ENCODE measurements at regions not wholly inside any gene's neighbourhood (a gene's known extent, or its start where the extent isn't known, plus 50 kb on each side); places are given as distances from the start of the nearest gene placed in this dataset.

GRCh38 chr18:51400721-51401120 is 203.2 kb upstream of the MEX3C start:
- no peaks in the 10 kb centered on the region for H3K36me3 ChIP-seq
- no peaks in the 10 kb centered on the region for H3K27me3 ChIP-seq
- WGBS, 5 donors = 27 to 39% (median 31%) methylated on average over 2 of the region's 2 CpGs
- no peak overlapping the region for H3K4me3 ChIP-seq
- intact Hi-C loops (cut with DNase I; ENCODE audit: low total_unique reads) = no loop called here
- H3K27ac ChIP-seq = no peak overlapping the region
- H3K4me1 ChIP-seq = no peaks in the 10 kb centered on the region
- H3K9me3 ChIP-seq = no peaks in the 10 kb centered on the region
- no peak for DNase-seq
- TF ChIP-seq POLR2A (IDR thresholded peaks at IDR 0.05) = no peak
- TF ChIP-seq CTCF (IDR thresholded peaks at IDR 0.05) = no peak
- no peak for TF ChIP-seq POLR2AphosphoS5 (IDR thresholded peaks at IDR 0.05)
- no peak for TF ChIP-seq EP300 (IDR thresholded peaks at IDR 0.05)

- intact Hi-C loops (cut with DNase I; ENCODE audit: low total_unique reads) = no loop called here
- no peaks in the 10 kb centered on the region for H3K9me3 ChIP-seq
- H3K4me3 ChIP-seq = no peak overlapping the region
- no peak overlapping the region for H3K27ac ChIP-seq
- WGBS, 5 donors = 68 to 85% (median 74%) methylated on average over 2 of the region's 2 CpGs
- TF ChIP-seq POLR2AphosphoS5 (IDR thresholded peaks at IDR 0.05) (no peak), EP300 (IDR thresholded peaks at IDR 0.05) (no peak), POLR2A (IDR thresholded peaks at IDR 0.05) (no peak), CTCF (IDR thresholded peaks at IDR 0.05) (no peak)
- no peaks in the 10 kb centered on the region for H3K36me3 ChIP-seq
- no peaks in the 10 kb centered on the region for H3K4me1 ChIP-seq
- no peak for DNase-seq
- no peaks in the 10 kb centered on the region for H3K27me3 ChIP-seq
These were observed 204.4 kb upstream of the MEX3C start for GRCh38 chr18:51401912-51402311.

- Histone ChIP-seq H3K4me3 (no peak overlapping the region), H3K36me3 (no peaks in the 10 kb centered on the region), H3K4me1 (no peaks in the 10 kb centered on the region), H3K27me3 (no peaks in the 10 kb centered on the region), H3K9me3 (no peaks in the 10 kb centered on the region), H3K27ac (no peak overlapping the region)
- 54 to 72% (median 66%) methylated on average over 2 of the region's 2 CpGs for WGBS, 5 donors
- TF ChIP-seq CTCF (IDR thresholded peaks at IDR 0.05) (no peak), EP300 (IDR thresholded peaks at IDR 0.05) (no peak), POLR2A (IDR thresholded peaks at IDR 0.05) (no peak), POLR2AphosphoS5 (IDR thresholded peaks at IDR 0.05) (no peak)
- DNase-seq = no peak
- intact Hi-C loops (cut with DNase I; ENCODE audit: low total_unique reads) = no loop called here
These were observed 207.1 kb upstream of the MEX3C start for GRCh38 chr18:51404620-51405019.

- no peak overlapping the region for H3K27ac ChIP-seq
- H3K27me3 ChIP-seq = no peaks in the 10 kb centered on the region
- TF ChIP-seq CTCF (IDR thresholded peaks at IDR 0.05) = no peak
- TF ChIP-seq EP300 (IDR thresholded peaks at IDR 0.05) = no peak
- no peak for TF ChIP-seq POLR2AphosphoS5 (IDR thresholded peaks at IDR 0.05)
- no peak for TF ChIP-seq POLR2A (IDR thresholded peaks at IDR 0.05)
- no peaks in the 10 kb centered on the region for H3K9me3 ChIP-seq
- H3K36me3 ChIP-seq = no peaks in the 10 kb centered on the region
- no peaks in the 10 kb centered on the region for H3K4me1 ChIP-seq
- H3K4me3 ChIP-seq = no peak overlapping the region
- intact Hi-C loops (cut with DNase I; ENCODE audit: low total_unique reads) = no loop called here
- WGBS, 5 donors = 72 to 74% (median 74%) methylated on average over 4 of the region's 4 CpGs
- no peak for DNase-seq
These were observed 208.4 kb upstream of the MEX3C start for GRCh38 chr18:51405683-51406477.

Data from stomach (tissue), 8 donors.